Mesendoderm (in vitro differentiated cells): ENCODE measurements at regions not wholly inside any gene's neighbourhood (a gene's known extent, or its start where the extent isn't known, plus 50 kb on each side); places are given as distances from the start of the nearest gene placed in this dataset.

Source experiments
- DNase-seq: peaks from one replicate; pipeline ENCODE4 v3.0.0; 2013
- H2AK5ac ChIP-seq: 2 replicates; pipeline ENCODE4 v1.6.1; 2013; ENCODE audit warnings: low read length, inconsistent platforms
- H2BK120ac ChIP-seq: 2 replicates; pipeline ENCODE4 v1.6.1; 2013; ENCODE audit warnings: low read depth, mild to moderate bottlenecking, low read length, moderate library complexity, mixed read lengths
- H2BK15ac ChIP-seq: replicated peaks from 2 replicates; pipeline ENCODE4 v1.6.1; 2013; ENCODE audit warnings: low read depth, mild to moderate bottlenecking, moderate library complexity
- H2BK5ac ChIP-seq: 2 replicates; pipeline ENCODE4 v1.6.1; 2013; ENCODE audit warnings: low read length, inconsistent platforms
- H3K18ac ChIP-seq: 2 replicates; pipeline ENCODE4 v1.6.1; 2013; ENCODE audit warnings: mild to moderate bottlenecking, low read length, mixed read lengths
- H3K23ac ChIP-seq: one replicate; pipeline ENCODE4 v1.6.1; 2013; ENCODE audit warnings: low read length
- H3K27ac ChIP-seq: 2 replicates; pipeline ENCODE4 v1.5.1; 2013; ENCODE audit warnings: low read depth, mild to moderate bottlenecking, inconsistent platforms, low read length, moderate library complexity
- H3K27me3 ChIP-seq: 2 replicates; pipeline ENCODE4 v1.6.1; 2013; ENCODE audit warnings: low read length, control low read depth, mild to moderate bottlenecking, inconsistent platforms; ENCODE audit not compliant: insufficient read depth, poor library complexity
- H3K36me3 ChIP-seq: 2 replicates; pipeline ENCODE4 v1.6.1; 2013; ENCODE audit warnings: low read length, inconsistent platforms; ENCODE audit not compliant: control insufficient read depth, insufficient read depth
- H3K4ac ChIP-seq: one replicate; pipeline ENCODE4 v1.6.1; 2013; ENCODE audit warnings: low read depth, mild to moderate bottlenecking, low read length, moderate library complexity
- H3K4me1 ChIP-seq: 2 replicates; pipeline ENCODE4 v1.6.1; 2013; ENCODE audit warnings: low read depth, low read length, inconsistent platforms; ENCODE audit not compliant: control insufficient read depth
- H3K4me2 ChIP-seq: 2 replicates; pipeline ENCODE4 v1.6.1; 2013; ENCODE audit warnings: low read length
- H3K4me3 ChIP-seq: 2 replicates; pipeline ENCODE4 v1.5.1; 2013; ENCODE audit warnings: mild to moderate bottlenecking, low read length
- H3K56ac ChIP-seq: one replicate; pipeline ENCODE4 v1.6.1; 2013; ENCODE audit warnings: low read length
- H3K79me1 ChIP-seq: 2 replicates; pipeline ENCODE4 v1.6.1; 2013; ENCODE audit warnings: low read length, inconsistent platforms
- H3K79me2 ChIP-seq: 2 replicates; pipeline ENCODE4 v1.6.1; 2013; ENCODE audit warnings: mild to moderate bottlenecking, low read length; ENCODE audit not compliant: control insufficient read depth, insufficient read depth
- H3K9ac ChIP-seq: 2 replicates; pipeline ENCODE4 v1.6.1; 2013; ENCODE audit warnings: low read length, inconsistent platforms
- H4K5ac ChIP-seq: one replicate; pipeline ENCODE4 v1.6.1; 2013; ENCODE audit warnings: low read length
- H4K8ac ChIP-seq: one replicate; pipeline ENCODE4 v1.6.1; 2013; ENCODE audit warnings: low read depth, mild to moderate bottlenecking, control low read depth, low read length, moderate library complexity
- WGBS: extraction: QIAGEN DNeasy Blood & Tissue Kit; methylation state at CpG from one replicate; pipeline ENCODE4 v1.1.7; 2013; ENCODE audit warnings: low lambda C conversion rate, missing lambda C conversion rate; ENCODE audit not compliant: insufficient coverage; ENCODE audit errors: extremely low coverage; 5-methylcytosine and 5-hydroxymethylcytosine counted together

DNA sequence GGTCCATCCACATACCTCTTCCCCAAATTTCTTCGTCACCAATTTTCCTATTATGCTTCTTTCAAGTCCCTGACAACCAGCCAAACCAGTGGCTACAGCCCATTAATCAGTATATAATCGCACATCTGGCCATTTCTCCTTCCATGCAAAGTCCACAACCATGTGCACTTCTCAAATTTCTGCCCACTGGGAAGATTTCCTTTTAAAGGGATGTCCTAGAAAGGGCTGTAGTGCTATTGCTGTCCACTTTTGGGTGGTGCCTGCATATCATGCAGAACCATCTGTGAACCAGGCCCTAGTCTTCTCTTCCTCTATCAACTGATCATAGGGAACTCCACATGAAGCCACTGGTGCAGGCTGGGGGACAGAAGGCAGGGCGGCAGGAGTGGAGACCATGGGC, 55.2 kb upstream of the MID1IP1 start:
- Histone ChIP-seq H3K36me3 (no peaks in the 10 kb centered on the region), H3K4me2 (no peak overlapping the region), H3K4me1 (peaks cover 3% of the 10 kb centered on the region), H3K27me3 (no peaks in the 10 kb centered on the region), H3K27ac (no peak overlapping the region), H3K23ac (no peak overlapping the region), H2BK5ac (no peak overlapping the region), H4K8ac (no peak overlapping the region), H4K5ac (no peak overlapping the region), H2BK15ac (no peak overlapping the region), H2BK120ac (no peak overlapping the region), H3K79me2 (no peaks in the 10 kb centered on the region), H3K18ac (no peak overlapping the region), H3K9ac (no peak overlapping the region), H3K56ac (no peak overlapping the region), H2AK5ac (no peak overlapping the region), H3K4me3 (no peak overlapping the region), H3K79me1 (no peaks in the 10 kb centered on the region), H3K4ac (no peak overlapping the region)
- no CpG with 5 or more reads among the region's 3 CpGs for WGBS
- no peak for DNase-seq

DNA sequence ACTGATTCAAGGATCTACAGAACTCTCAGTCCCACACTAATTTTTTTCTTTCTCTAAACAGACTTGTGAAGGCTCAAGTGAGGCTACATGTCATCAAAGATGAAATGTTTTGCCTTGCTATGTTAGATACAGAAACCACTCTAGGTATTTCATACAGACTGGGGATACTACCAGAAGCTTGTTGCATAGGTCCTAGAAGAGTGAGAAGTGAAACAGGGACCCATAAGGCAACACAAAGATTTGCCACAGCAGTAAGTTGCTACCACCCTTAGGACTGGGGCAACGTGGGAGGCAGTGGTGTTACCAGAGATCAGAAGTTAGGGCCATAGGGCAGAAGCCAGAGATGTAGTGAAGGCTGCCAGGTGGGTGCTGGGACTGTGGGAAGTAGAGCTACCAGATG, 50.7 kb upstream of the MID1IP1 start:
- no peaks in the 10 kb centered on the region for H3K79me2 ChIP-seq
- H3K4me2 ChIP-seq: no peak overlapping the region
- no peaks in the 10 kb centered on the region for H3K36me3 ChIP-seq
- no peaks in the 10 kb centered on the region for H3K79me1 ChIP-seq
- peak overlapping the region; percentile 27 for H3K9ac ChIP-seq
- peak overlapping the region; percentile 93 for H2AK5ac ChIP-seq
- H3K27ac ChIP-seq: peak overlapping the region; percentile 33
- H3K23ac ChIP-seq: no peak overlapping the region
- H4K8ac ChIP-seq: no peak overlapping the region
- no peaks in the 10 kb centered on the region for H3K27me3 ChIP-seq
- peak overlapping the region; percentile 85 for H2BK5ac ChIP-seq
- H3K18ac ChIP-seq: no peak overlapping the region
- no CpG with 5 or more reads among the region's 1 CpG for WGBS
- peak overlapping the region; percentile 94 for H3K4ac ChIP-seq
- peak overlapping the region; percentile 74 for H3K56ac ChIP-seq
- no peak overlapping the region for H4K5ac ChIP-seq
- H2BK15ac ChIP-seq: no peak overlapping the region
- no peak overlapping the region for H2BK120ac ChIP-seq
- no peak overlapping the region for H3K4me3 ChIP-seq
- peaks cover 3% of the 10 kb centered on the region for H3K4me1 ChIP-seq
- DNase-seq: no peak
